Skeletal muscle satellite cell (primary cell): ENCODE measurements at regions not wholly inside any gene's neighbourhood (a gene's known extent, or its start where the extent isn't known, plus 50 kb on each side); places are given as distances from the start of the nearest gene placed in this dataset.

Experiments used
- H3K27me3 ChIP-seq: 2 replicates; pipeline ENCODE4 v1.7.0; 2013; ENCODE audit warnings: low read length; ENCODE audit not compliant: control insufficient read depth, insufficient read depth
- H3K36me3 ChIP-seq: 2 replicates; pipeline ENCODE4 v1.7.0; 2013; ENCODE audit warnings: mild to moderate bottlenecking, control low read depth, low read length; ENCODE audit not compliant: insufficient read depth
- H3K4me1 ChIP-seq: 2 replicates; pipeline ENCODE4 v1.7.0; 2013; ENCODE audit warnings: low read length; ENCODE audit not compliant: control insufficient read depth, insufficient read depth
- H3K4me2 ChIP-seq: 2 replicates; pipeline ENCODE4 v1.7.0; 2013; ENCODE audit warnings: mild to moderate bottlenecking, low read length
- H3K4me3 ChIP-seq: 2 replicates; pipeline ENCODE4 v1.7.0; 2013; ENCODE audit warnings: low read length
- H3K9ac ChIP-seq: 2 replicates; pipeline ENCODE4 v1.7.0; 2013; ENCODE audit warnings: mild to moderate bottlenecking, low read depth, low read length, moderate library complexity
- H3K9me3 ChIP-seq: replicated peaks from 2 replicates; pipeline ENCODE4 v1.7.0; 2013; ENCODE audit warnings: mild to moderate bottlenecking, control low read depth, low read length

DNA sequence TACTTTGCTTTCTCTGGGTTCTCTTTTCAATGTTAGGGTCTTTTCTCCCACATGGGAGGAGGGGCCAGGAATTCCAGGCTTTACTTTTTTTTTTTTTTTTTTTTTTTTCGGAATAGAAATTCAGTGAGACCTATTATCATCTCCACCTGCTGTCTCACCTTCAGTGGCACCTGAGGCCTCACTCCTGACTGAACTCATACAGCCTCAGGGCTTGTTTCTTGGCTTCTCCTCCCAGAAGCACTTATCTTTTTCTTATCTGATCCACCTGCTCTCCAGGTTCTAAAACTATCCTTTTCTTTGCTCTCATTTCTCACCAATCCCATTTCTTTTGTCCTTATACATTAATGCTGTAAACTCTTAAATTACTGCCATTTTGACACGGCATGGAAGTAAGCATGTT is 117.3 kb upstream of the PPP3CA start:
- H3K9ac ChIP-seq, result no peak overlapping the region
- no peaks in the 10 kb centered on the region for H3K27me3 ChIP-seq
- H3K36me3 ChIP-seq, result no peaks in the 10 kb centered on the region
- no peak overlapping the region for H3K4me3 ChIP-seq
- H3K4me1 ChIP-seq, result no peaks in the 10 kb centered on the region
- no peak overlapping the region for H3K4me2 ChIP-seq
- no peaks in the 10 kb centered on the region for H3K9me3 ChIP-seq

- Histone ChIP-seq H3K4me3 (no peak overlapping the region), H3K9me3 (no peaks in the 10 kb centered on the region), H3K27me3 (no peaks in the 10 kb centered on the region)
Measured at GRCh38 chr4:101458914-101459313, 111.6 kb upstream of the PPP3CA start.

DNA sequence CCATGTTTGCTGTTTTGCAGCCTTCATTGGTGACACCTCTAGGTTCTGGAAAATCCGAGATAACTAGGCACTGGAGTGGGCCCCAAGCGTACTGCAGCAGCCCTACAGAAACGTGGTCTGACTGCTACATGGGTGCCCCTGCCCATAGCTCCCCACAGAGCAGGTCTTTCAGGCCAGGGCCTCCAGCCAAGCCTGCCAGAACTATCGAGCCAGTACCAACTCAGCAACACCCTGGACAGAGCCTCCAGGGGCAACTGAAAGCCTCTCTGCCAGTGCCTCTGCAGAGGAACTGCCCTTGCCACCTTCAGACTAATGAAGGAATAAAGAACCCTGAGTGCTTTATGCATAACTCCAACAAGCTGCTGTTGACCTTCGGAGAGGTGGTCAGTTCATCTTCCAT is 111.1 kb upstream of the PPP3CA start:
- Histone ChIP-seq H3K27me3 (no peaks in the 10 kb centered on the region), H3K9ac (no peak overlapping the region), H3K36me3 (no peaks in the 10 kb centered on the region), H3K4me1 (no peaks in the 10 kb centered on the region), H3K4me2 (no peak overlapping the region), H3K9me3 (no peaks in the 10 kb centered on the region), H3K4me3 (no peak overlapping the region)

More at GRCh38 chr4:101458914-101459313, 111.6 kb upstream of the PPP3CA start:
- Histone ChIP-seq H3K36me3 (no peaks in the 10 kb centered on the region), H3K4me1 (no peaks in the 10 kb centered on the region), H3K4me2 (no peak overlapping the region), H3K9ac (no peak overlapping the region)

GRCh38 chr4:101451086-101451485 is 103.8 kb upstream of the PPP3CA start:
- Histone ChIP-seq H3K27me3 (no peaks in the 10 kb centered on the region), H3K9me3 (no peaks in the 10 kb centered on the region), H3K9ac (no peak overlapping the region), H3K36me3 (no peaks in the 10 kb centered on the region), H3K4me2 (no peak overlapping the region), H3K4me3 (no peak overlapping the region), H3K4me1 (no peaks in the 10 kb centered on the region)

DNA sequence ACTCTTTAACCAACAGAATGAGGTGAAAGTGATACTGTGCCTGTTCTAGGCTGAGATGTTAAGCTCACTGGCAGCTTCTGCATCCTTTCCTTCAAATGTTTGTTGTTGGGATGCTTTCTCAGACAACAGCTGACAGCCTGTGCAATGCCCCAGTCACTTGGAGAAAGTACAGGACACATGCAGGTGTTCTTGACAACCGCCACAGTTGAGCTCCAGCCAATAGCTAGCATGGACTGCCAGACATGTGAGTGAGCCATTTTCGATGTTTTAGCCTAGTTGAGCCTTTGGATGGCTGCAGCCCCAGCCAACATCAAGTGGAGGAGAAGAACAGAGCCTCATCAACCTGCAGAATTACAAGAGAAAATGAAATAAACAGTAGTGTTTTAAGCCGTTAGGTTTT is 94.1 kb upstream of the PPP3CA start:
- no peak overlapping the region for H3K4me3 ChIP-seq
- H3K4me2 ChIP-seq, result no peak overlapping the region
- H3K4me1 ChIP-seq, result peaks cover 4% of the 10 kb centered on the region
- no peak overlapping the region for H3K9ac ChIP-seq
- H3K36me3 ChIP-seq, result no peaks in the 10 kb centered on the region
- no peaks in the 10 kb centered on the region for H3K27me3 ChIP-seq
- H3K9me3 ChIP-seq, result no peaks in the 10 kb centered on the region

DNA sequence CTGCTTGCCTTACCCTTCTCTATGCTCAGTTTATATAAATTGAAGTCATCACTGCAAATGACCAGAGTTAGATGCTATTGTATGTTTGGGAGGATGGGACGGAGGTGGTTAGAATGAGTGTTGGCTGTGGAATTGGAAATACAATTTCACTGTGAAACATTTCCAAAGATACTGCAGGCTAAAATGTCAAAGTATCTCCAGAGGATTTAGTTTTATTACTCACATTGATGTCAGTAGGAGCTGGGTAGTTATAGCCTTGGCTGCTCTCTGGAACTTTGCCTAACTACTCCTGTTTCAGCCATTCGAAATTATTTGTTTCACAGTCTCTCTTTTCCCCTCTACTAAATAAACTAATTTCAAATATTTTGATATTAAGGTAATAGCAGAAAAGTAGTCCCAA is 92.6 kb upstream of the PPP3CA start:
- no peaks in the 10 kb centered on the region for H3K9me3 ChIP-seq
- H3K27me3 ChIP-seq, result no peaks in the 10 kb centered on the region
- no peak overlapping the region for H3K4me2 ChIP-seq
- H3K4me3 ChIP-seq, result no peak overlapping the region
- peak overlapping the region; percentile 32 for H3K9ac ChIP-seq
- H3K4me1 ChIP-seq, result peaks cover 4% of the 10 kb centered on the region
- H3K36me3 ChIP-seq, result no peaks in the 10 kb centered on the region

DNA sequence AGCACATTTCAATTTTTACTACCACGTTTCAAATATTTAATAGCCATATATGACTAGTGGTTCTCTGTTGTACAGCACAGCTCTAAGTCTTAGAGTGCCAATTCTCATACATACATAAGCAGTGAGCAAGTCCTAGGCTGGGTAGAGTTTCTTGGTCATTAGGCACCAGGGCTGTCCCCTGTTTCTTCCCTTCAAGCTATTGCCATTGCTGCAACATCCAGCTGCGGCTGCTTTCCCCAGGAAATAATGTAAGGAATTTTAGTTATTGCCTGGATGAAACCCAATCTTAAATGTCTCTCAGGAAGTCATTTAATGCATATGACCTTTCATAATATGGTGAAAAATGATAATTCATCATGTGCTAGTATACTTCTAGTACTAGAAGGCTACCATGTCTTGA is 74.1 kb upstream of the PPP3CA start:
- Histone ChIP-seq H3K4me2 (no peak overlapping the region), H3K27me3 (no peaks in the 10 kb centered on the region), H3K9me3 (no peaks in the 10 kb centered on the region), H3K4me1 (no peaks in the 10 kb centered on the region), H3K36me3 (no peaks in the 10 kb centered on the region), H3K4me3 (no peak overlapping the region), H3K9ac (no peak overlapping the region)

DNA sequence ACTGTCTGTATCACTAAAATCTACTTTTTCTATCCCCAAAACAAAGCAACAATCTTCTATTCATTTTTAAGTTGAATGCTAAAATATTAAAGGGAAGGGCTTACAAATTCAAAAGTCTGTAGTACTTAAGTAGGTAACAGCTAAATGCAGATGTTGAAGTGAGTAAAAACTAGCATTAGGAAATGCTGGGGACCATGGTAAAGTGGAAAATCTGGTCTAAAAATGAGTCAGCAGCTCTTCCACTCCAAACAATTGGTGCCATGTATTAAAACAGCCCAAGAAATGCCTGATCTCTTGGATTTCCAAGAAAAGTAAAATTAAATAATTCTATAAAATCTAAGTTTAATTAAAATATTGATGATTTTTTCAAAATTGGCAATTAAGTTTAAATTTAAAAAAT is 73.3 kb upstream of the PPP3CA start:
- Histone ChIP-seq H3K9me3 (no peaks in the 10 kb centered on the region), H3K36me3 (no peaks in the 10 kb centered on the region), H3K27me3 (no peaks in the 10 kb centered on the region), H3K4me2 (no peak overlapping the region), H3K4me3 (no peak overlapping the region), H3K4me1 (no peaks in the 10 kb centered on the region), H3K9ac (no peak overlapping the region)

- H3K4me3 ChIP-seq, result no peak overlapping the region
- H3K4me1 ChIP-seq, result no peaks in the 10 kb centered on the region
- H3K9me3 ChIP-seq, result no peaks in the 10 kb centered on the region
- no peaks in the 10 kb centered on the region for H3K36me3 ChIP-seq
- H3K4me2 ChIP-seq, result no peak overlapping the region
- H3K9ac ChIP-seq, result no peak overlapping the region
- no peaks in the 10 kb centered on the region for H3K27me3 ChIP-seq
Measured at GRCh38 chr4:101419336-101420135, 72.2 kb upstream of the PPP3CA start.

GRCh38 chr4:101418466-101418865 is 71.1 kb upstream of the PPP3CA start:
- no peaks in the 10 kb centered on the region for H3K4me1 ChIP-seq
- no peaks in the 10 kb centered on the region for H3K27me3 ChIP-seq
- H3K9ac ChIP-seq, result no peak overlapping the region
- H3K9me3 ChIP-seq, result no peaks in the 10 kb centered on the region
- H3K36me3 ChIP-seq, result no peaks in the 10 kb centered on the region
- no peak overlapping the region for H3K4me2 ChIP-seq
- no peak overlapping the region for H3K4me3 ChIP-seq

- H3K4me3 ChIP-seq, result no peak overlapping the region
Measured at GRCh38 chr4:101418055-101418454, 70.7 kb upstream of the PPP3CA start.

DNA sequence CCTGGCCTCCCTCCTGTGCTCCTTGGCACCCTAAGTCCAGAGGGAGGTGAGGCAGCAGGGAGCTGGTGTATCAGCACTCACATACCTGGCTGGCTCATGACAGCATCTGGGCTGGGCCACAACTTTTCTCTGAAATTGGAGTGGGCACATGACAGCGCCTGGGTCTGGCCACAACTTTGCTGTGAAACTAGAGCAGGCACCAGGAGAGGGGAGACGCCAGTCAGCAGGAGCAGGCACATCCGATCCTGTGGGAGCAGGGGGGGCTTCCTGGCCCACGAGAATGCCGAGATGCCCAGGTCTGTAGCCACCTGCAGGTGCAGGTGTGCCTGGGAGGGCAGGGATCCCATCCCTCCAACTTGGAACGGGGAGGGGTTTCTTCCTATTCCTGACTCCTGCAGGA is 69.7 kb upstream of the PPP3CA start:
- no peaks in the 10 kb centered on the region for H3K27me3 ChIP-seq
- H3K9me3 ChIP-seq, result no peaks in the 10 kb centered on the region
- no peaks in the 10 kb centered on the region for H3K4me1 ChIP-seq
- no peak overlapping the region for H3K4me3 ChIP-seq
- no peak overlapping the region for H3K4me2 ChIP-seq
- no peaks in the 10 kb centered on the region for H3K36me3 ChIP-seq
- no peak overlapping the region for H3K9ac ChIP-seq

More at GRCh38 chr4:101418055-101418454, 70.7 kb upstream of the PPP3CA start:
- Histone ChIP-seq H3K4me2 (no peak overlapping the region), H3K9me3 (no peaks in the 10 kb centered on the region), H3K4me1 (no peaks in the 10 kb centered on the region), H3K9ac (no peak overlapping the region), H3K27me3 (no peaks in the 10 kb centered on the region), H3K36me3 (no peaks in the 10 kb centered on the region)
